Prostate gland (tissue), 2 donors: ENCODE measurements at regions not wholly inside any gene's neighbourhood (a gene's known extent, or its start where the extent isn't known, plus 50 kb on each side); places are given as distances from the start of the nearest gene placed in this dataset.

Experiments
- DNase-seq: peaks from one replicate; pipeline ENCODE4 v3.0.0-alpha.2; 2019; ENCODE audit warnings: low spot score
- H3K27ac ChIP-seq, 2 donors: fragments of 200-600 bp; sonication (generic); 2 replicates each; pipeline ENCODE4 v1.5.1; 2017 to 2019
- H3K27me3 ChIP-seq: fragments of 200-600 bp; sonication (generic); replicated peaks from 2 replicates; pipeline ENCODE4 v1.5.1; 2019; ENCODE audit not compliant: insufficient read depth
- H3K36me3 ChIP-seq, 2 donors: fragments of 200-600 bp; sonication (generic); 1 replicate in 1 of 2; 2 replicates in 1 of 2; pipeline versions ENCODE4 v1.5.1 to v1.8.1; 2017 to 2019
- H3K4me1 ChIP-seq: fragments of 200-600 bp; sonication (generic); replicated peaks from 2 replicates; pipeline ENCODE4 v1.5.1; 2019
- H3K4me3 ChIP-seq, 2 donors: fragments of 200-600 bp; sonication (generic); 2 replicates each; pipeline ENCODE4 v1.5.1; 2017 to 2019
- H3K9me3 ChIP-seq: fragments of 200-600 bp; sonication (generic); 2 replicates; pipeline ENCODE4 v1.5.1; 2017
- CTCF ChIP-seq, 4 experiments: fragments of 200-600 bp in 2 of 4; fragments of 450-650 bp in 2 of 4; sonication (generic) in 2 of 4; IDR thresholded peaks; 1 replicate in 3 of 4; 2 replicates in 1 of 4; pipeline ENCODE4 v1.5.1; 2016 to 2019; ENCODE audit warnings: antibody characterized with exemption in 4 of 4, mild to moderate bottlenecking in 2 of 4, moderate library complexity in 2 of 4
- POLR2A ChIP-seq: fragments of 450-650 bp; IDR thresholded peaks from one replicate; pipeline ENCODE4 v1.6.1; 2016; ENCODE audit warnings: antibody characterized with exemption, mild to moderate bottlenecking
- POLR2AphosphoS5 ChIP-seq: sonication (generic); formaldehyde crosslinking; IDR thresholded peaks from one replicate; pipeline ENCODE4 v1.6.1; 2017; ENCODE audit warnings: antibody characterized with exemption
- WGBS: methylation state at CpG from one replicate; pipeline ENCODE4 v1.1.5; 2018; 5-methylcytosine and 5-hydroxymethylcytosine counted together
- intact Hi-C: fragments of 100-400 bp; cut with DNase I; formaldehyde crosslinking; loops from one replicate; pipeline ENCODE4 v1.14.2; 2022

DNA sequence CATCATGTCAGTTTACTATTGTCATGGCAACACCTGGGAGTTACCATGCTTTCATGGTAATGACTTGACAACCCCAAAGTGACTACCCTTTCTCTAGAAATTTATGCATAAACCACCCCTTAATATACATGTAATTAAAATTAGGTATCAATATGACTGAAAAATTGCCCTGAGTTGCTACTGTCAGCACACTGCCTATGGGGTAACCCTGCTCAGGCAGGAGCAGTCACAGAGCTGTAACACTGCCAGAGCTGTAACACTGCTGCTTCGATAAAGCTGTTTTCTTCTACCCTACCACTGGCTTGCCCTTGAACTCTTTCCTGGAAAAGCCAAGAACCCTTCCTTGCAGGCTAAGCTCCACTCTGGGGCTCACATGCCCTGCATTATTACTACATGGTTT, 95.5 kb upstream of the SYT4 start:
- WGBS: 70% methylated on average over 1 of the region's 1 CpG
- TF ChIP-seq POLR2AphosphoS5 (no peak), CTCF (IDR thresholded peaks at IDR 0.05) (no peak), POLR2A (no peak)

GRCh38 chr18:43380104-43380672, 102.9 kb upstream of the SYT4 start:
- intact Hi-C loops: no loop called here
- TF ChIP-seq POLR2AphosphoS5 (no peak), CTCF (IDR thresholded peaks at IDR 0.05) (no peak), POLR2A (no peak)

More for the DNA sequence above, 95.5 kb upstream of the SYT4 start:
- H3K27me3 ChIP-seq: no peaks in the 10 kb centered on the region
- H3K4me3 ChIP-seq: no peak overlapping the region
- H3K4me1 ChIP-seq: no peaks in the 10 kb centered on the region
- intact Hi-C loops: no loop called here
- no peak overlapping the region for H3K27ac ChIP-seq
- H3K36me3 ChIP-seq: no peaks in the 10 kb centered on the region
- H3K9me3 ChIP-seq: no peaks in the 10 kb centered on the region
- DNase-seq: no peak

DNA sequence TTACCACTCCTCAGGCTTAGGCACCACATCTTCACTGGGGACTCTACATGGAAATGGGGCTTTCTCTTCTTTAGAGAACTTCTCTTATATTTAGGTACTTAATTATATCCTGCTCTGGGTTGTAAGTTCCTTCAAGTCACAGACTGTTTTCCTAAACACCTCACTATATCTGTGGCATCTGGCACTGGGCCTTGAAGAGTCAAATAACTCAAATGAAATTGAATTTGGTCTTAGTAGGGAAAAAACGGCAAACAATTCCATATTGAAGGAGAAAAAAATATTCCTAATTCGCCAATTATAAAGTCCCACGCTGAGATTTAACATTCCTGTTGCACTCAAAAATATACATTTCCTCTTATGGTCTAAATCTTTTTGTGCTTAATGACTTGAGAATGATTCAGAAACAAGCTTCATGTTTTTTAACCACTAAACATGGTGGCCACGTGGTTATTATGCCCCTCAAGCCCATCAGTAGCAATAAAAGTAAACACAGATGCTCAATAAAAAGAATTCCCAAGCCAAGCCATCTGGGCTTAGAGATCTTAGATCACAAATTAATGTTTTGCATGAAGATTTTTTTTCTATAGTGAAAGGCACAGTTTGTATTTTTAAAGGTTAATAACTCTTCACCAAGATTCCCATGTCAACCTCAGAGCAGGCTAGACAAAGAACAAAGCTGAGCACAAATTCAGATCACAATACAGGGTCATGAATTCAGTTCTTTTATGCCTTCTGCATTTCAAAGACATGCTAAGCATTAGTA, 105.5 kb upstream of the SYT4 start:
- no peak for DNase-seq
- Histone ChIP-seq H3K27ac (no peak overlapping the region), H3K9me3 (no peaks in the 10 kb centered on the region), H3K4me3 (no peak overlapping the region), H3K36me3 (no peaks in the 10 kb centered on the region), H3K27me3 (no peaks in the 10 kb centered on the region), H3K4me1 (no peaks in the 10 kb centered on the region)
- intact Hi-C loops: no loop called here
- no peak for TF ChIP-seq POLR2AphosphoS5
- TF ChIP-seq POLR2A: no peak
- no peak for TF ChIP-seq CTCF (IDR thresholded peaks at IDR 0.05)
- WGBS: 68% methylated on average over 4 of the region's 4 CpGs

More at GRCh38 chr18:43380104-43380672, 102.9 kb upstream of the SYT4 start:
- Histone ChIP-seq H3K27ac (no peak overlapping the region), H3K9me3 (no peaks in the 10 kb centered on the region), H3K27me3 (no peaks in the 10 kb centered on the region), H3K36me3 (no peaks in the 10 kb centered on the region), H3K4me3 (no peak overlapping the region), H3K4me1 (no peaks in the 10 kb centered on the region)
- 66% methylated on average over 4 of the region's 4 CpGs for WGBS
- DNase-seq: no peak

GRCh38 chr18:43389163-43389562, 111.9 kb upstream of the SYT4 start:
- WGBS: 48% methylated on average over 2 of the region's 2 CpGs
- Histone ChIP-seq H3K4me1 (no peaks in the 10 kb centered on the region), H3K36me3 (no peaks in the 10 kb centered on the region), H3K27me3 (no peaks in the 10 kb centered on the region), H3K9me3 (no peaks in the 10 kb centered on the region), H3K27ac (no peak overlapping the region), H3K4me3 (no peak overlapping the region)
- intact Hi-C loops: no loop called here
- TF ChIP-seq CTCF (IDR thresholded peaks at IDR 0.05) (no peak), POLR2A (no peak), POLR2AphosphoS5 (no peak)
- DNase-seq: no peak

GRCh38 chr18:43392168-43392567, 114.9 kb upstream of the SYT4 start:
- DNase-seq: peak; percentile 7
- H3K27me3 ChIP-seq: no peaks in the 10 kb centered on the region
- no peaks in the 10 kb centered on the region for H3K36me3 ChIP-seq
- H3K4me1 ChIP-seq: no peaks in the 10 kb centered on the region
- intact Hi-C loops: loop anchor here (10.0 kb wide), 1 partner anchor 1087 kb away; no protein-coding TSS in a partner anchor
- no peak overlapping the region for H3K4me3 ChIP-seq
- no peak overlapping the region for H3K27ac ChIP-seq
- H3K9me3 ChIP-seq: no peaks in the 10 kb centered on the region
- TF ChIP-seq POLR2A (no peak), CTCF (IDR thresholded peaks at IDR 0.05) (no peak), POLR2AphosphoS5 (peak; percentile 72)
- 9% methylated on average over 3 of the region's 3 CpGs for WGBS
